RWPE2 (cell line): ENCODE measurements at regions not wholly inside any gene's neighbourhood (a gene's known extent, or its start where the extent isn't known, plus 50 kb on each side); places are given as distances from the start of the nearest gene placed in this dataset.

Experiments used
- ATAC-seq: fragments of 200-7000 bp; cut with Tn5 transposase; 3 replicates; pipeline ENCODE4 v1.9.1; 2021; ENCODE audit warnings: low read depth
- DNase-seq: peaks from one replicate; pipeline ENCODE4 v3.0.0-alpha.2; 2020; ENCODE audit warnings: low spot score
- H3K27ac ChIP-seq: fragments of 450-650 bp; 2 replicates; pipeline ENCODE4 v1.5.1; 2017; ENCODE audit warnings: mild to moderate bottlenecking; ENCODE audit not compliant: poor library complexity, severe bottlenecking
- H3K27me3 ChIP-seq: fragments of 250-450 bp; sonication (Bioruptor Pico); 2 replicates; pipeline ENCODE4 v1.5.1; 2021; ENCODE audit warnings: mild to moderate bottlenecking, moderate library complexity; ENCODE audit not compliant: insufficient read depth, poor library complexity, severe bottlenecking
- H3K36me3 ChIP-seq: fragments of 250-450 bp; sonication (Bioruptor Pico); 2 replicates; pipeline ENCODE4 v1.5.1; 2020; ENCODE audit warnings: low read depth, mild to moderate bottlenecking, moderate library complexity
- H3K4me1 ChIP-seq: fragments of 250-450 bp; sonication (Bioruptor Pico); 2 replicates; pipeline ENCODE4 v1.5.1; 2021; ENCODE audit warnings: mild to moderate bottlenecking, moderate library complexity; ENCODE audit not compliant: insufficient read depth, poor library complexity, severe bottlenecking
- H3K4me3 ChIP-seq: fragments of 250-450 bp; sonication (Bioruptor Pico); 2 replicates; pipeline ENCODE4 v1.5.1; 2021; ENCODE audit warnings: mild to moderate bottlenecking, moderate library complexity; ENCODE audit not compliant: severe bottlenecking
- H3K9me3 ChIP-seq: fragments of 250-450 bp; sonication (Bioruptor Pico); 2 replicates; pipeline ENCODE4 v1.5.1; 2021; ENCODE audit warnings: mild to moderate bottlenecking, moderate library complexity; ENCODE audit not compliant: severe bottlenecking
- TF ChIP-seq, protein P1 (sequence below): fragments of 450-650 bp; IDR thresholded peaks from one replicate; pipeline ENCODE4 v1.5.1; 2017; ENCODE audit warnings: mild to moderate bottlenecking, moderate library complexity; ENCODE audit not compliant: poor library complexity, severe bottlenecking

DNA sequence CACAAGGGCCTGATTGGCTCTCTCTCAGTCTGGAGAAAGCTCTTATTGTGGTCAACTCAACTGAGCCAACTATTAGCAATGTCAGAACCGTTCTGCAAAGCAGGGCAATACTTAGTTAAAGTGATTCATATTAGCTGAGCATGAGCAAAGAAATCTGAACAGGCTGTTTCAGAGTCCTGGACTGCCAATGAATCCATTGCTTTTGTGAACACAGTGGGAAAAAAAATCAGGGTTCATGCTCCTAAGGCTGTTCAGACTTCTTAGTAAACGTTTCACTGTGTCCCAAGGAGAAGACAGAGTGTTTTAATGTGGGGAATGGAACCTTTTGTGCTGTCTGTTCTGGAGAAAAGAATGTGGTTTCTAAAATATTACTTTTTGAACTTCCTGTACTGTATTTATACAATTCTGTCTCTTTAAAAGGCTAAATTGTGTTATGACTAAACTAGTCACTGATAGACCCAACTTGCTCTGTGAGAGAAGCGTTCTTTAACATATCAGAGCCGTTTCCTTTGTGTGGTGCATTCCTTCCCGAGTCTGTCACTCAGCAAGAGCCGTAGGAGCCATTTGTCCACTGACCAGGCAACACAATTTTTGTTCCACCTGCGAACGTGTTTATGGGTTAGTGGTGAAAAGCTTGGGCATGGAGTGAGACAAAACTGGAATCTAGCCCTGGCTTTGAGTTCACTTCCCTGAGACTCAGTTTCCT lies 366.1 kb downstream of the FBXO8 start:
- H3K27me3 ChIP-seq: no peaks in the 10 kb centered on the region
- no peaks in the 10 kb centered on the region for H3K9me3 ChIP-seq
- ATAC-seq: peak; percentile 73
- no peaks in the 10 kb centered on the region for H3K36me3 ChIP-seq
- H3K4me3 ChIP-seq: no peak overlapping the region
- TF ChIP-seq, protein P1, sequence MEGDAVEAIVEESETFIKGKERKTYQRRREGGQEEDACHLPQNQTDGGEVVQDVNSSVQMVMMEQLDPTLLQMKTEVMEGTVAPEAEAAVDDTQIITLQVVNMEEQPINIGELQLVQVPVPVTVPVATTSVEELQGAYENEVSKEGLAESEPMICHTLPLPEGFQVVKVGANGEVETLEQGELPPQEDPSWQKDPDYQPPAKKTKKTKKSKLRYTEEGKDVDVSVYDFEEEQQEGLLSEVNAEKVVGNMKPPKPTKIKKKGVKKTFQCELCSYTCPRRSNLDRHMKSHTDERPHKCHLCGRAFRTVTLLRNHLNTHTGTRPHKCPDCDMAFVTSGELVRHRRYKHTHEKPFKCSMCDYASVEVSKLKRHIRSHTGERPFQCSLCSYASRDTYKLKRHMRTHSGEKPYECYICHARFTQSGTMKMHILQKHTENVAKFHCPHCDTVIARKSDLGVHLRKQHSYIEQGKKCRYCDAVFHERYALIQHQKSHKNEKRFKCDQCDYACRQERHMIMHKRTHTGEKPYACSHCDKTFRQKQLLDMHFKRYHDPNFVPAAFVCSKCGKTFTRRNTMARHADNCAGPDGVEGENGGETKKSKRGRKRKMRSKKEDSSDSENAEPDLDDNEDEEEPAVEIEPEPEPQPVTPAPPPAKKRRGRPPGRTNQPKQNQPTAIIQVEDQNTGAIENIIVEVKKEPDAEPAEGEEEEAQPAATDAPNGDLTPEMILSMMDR: no peak
- no peak for DNase-seq
- no peak overlapping the region for H3K27ac ChIP-seq
- no peaks in the 10 kb centered on the region for H3K4me1 ChIP-seq

DNA sequence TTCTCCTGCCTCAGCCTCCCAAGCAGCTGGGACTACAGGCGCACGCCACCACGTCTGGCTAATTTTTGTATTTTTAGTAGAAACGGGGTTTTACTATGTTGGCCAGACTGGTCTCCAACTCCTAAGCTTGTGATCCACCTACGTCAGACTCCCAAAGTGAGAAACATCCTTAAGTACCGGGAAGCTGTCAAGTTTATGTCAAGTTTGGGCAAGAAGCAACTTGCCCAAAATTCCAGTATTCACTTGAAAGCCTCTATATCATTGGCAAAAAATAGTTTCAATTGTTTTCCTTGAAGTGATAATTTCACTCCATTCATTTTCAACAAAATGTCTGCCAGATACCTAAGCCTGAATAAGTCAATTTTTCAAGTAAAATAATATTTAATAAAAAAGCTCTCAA lies 370.0 kb downstream of the FBXO8 start:
- no peak for DNase-seq

DNA sequence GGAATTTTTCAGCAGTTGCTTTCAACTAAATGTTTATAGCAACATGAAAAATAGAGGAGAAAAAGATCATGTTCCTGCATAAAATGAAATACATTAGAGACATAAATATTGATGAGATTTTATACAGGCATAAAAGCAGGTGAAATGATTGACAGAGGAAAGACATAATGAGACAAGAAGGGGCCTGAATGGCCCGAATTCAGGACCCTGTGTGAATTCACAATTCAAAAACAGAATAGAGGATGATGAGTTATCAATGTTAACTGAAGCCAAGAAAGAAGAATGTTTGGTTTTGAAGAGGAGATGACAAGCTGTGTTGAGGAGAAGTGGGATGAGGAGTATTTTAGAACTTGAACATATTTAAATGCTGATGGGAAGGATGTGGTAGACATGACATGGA lies 371.1 kb downstream of the FBXO8 start:
- Histone ChIP-seq H3K36me3 (no peaks in the 10 kb centered on the region), H3K4me1 (no peaks in the 10 kb centered on the region), H3K9me3 (no peaks in the 10 kb centered on the region), H3K27ac (no peak overlapping the region), H3K27me3 (no peaks in the 10 kb centered on the region), H3K4me3 (no peak overlapping the region)
- ATAC-seq (no peak), DNase-seq (no peak)
- TF ChIP-seq, protein P1: no peak

More for the DNA sequence above, 370.0 kb downstream of the FBXO8 start:
- Histone ChIP-seq H3K27me3 (no peaks in the 10 kb centered on the region), H3K27ac (no peak overlapping the region), H3K9me3 (no peaks in the 10 kb centered on the region), H3K4me3 (no peak overlapping the region), H3K36me3 (no peaks in the 10 kb centered on the region), H3K4me1 (no peaks in the 10 kb centered on the region)
- TF ChIP-seq, protein P1: no peak
- no peak for ATAC-seq

DNA sequence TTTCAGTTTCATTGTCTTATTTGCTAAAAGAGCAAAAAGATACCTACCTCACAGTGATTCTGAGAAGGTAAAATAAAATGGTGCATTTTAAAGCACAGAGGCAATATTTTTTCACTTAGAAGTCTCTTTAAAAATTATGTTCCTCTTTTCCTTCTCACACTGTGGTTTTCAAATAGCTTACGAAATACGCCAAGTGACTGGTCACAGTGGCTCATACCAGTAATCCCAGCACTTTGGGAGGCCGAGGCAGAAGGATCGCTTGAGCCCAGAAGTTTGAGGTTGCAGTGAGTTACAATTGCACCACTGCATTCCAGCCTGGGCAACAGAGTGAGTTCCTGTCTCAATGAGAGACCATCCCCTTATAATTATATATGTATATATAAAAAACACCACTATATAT lies 372.6 kb downstream of the FBXO8 start:
- no peaks in the 10 kb centered on the region for H3K4me1 ChIP-seq
- no peak for DNase-seq
- TF ChIP-seq, protein P1: no peak
- H3K27ac ChIP-seq: no peak overlapping the region
- no peaks in the 10 kb centered on the region for H3K9me3 ChIP-seq
- no peaks in the 10 kb centered on the region for H3K36me3 ChIP-seq
- H3K4me3 ChIP-seq: no peak overlapping the region
- peaks cover 7% of the 10 kb centered on the region for H3K27me3 ChIP-seq
- no peak for ATAC-seq

DNA sequence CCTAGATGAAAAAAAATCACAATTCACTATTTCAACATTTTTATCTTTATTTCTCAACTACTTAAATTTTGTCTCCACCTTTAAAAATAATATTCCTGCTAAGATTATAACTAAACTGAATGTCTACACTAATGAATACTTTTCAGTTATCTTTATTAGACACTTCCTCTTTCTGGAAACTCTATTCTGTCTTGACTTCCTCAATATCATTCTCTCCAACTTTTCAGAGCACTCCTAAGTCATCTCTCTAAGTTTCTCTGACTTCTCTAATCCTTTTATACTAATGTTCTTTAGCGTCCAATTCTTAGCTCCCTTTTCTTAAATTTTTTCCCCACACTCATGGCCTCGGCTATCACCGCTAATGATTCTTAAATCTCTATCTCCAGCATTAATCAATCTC lies 374.2 kb downstream of the FBXO8 start:
- Histone ChIP-seq H3K27ac (no peak overlapping the region), H3K9me3 (no peaks in the 10 kb centered on the region)
- TF ChIP-seq, protein P1: no peak

More for the DNA sequence above, 374.2 kb downstream of the FBXO8 start:
- peaks cover 7% of the 10 kb centered on the region for H3K27me3 ChIP-seq
- ATAC-seq (no peak), DNase-seq (no peak)
- H3K4me3 ChIP-seq: no peak overlapping the region
- H3K4me1 ChIP-seq: no peaks in the 10 kb centered on the region
- H3K36me3 ChIP-seq: no peaks in the 10 kb centered on the region
